MM.1S (cell line): ENCODE measurements at regions not wholly inside any gene's neighbourhood (a gene's known extent, or its start where the extent isn't known, plus 50 kb on each side); places are given as distances from the start of the nearest gene placed in this dataset.

Experiments used
- DNase-seq: peaks from one replicate; pipeline ENCODE4 v3.0.0-alpha.2; 2015
- H2AFZ ChIP-seq: fragments of 300-600 bp; sonication (generic); 2 replicates; pipeline ENCODE4 v1.6.0; 2016; ENCODE audit warnings: antibody characterized with exemption, low read length
- H3F3A ChIP-seq: fragments of 300-600 bp; sonication (generic); 2 replicates; pipeline ENCODE4 v1.6.1; 2016; ENCODE audit warnings: mild to moderate bottlenecking, antibody characterized with exemption, low read length, moderate library complexity, mixed read lengths; ENCODE audit not compliant: insufficient read depth
- H3K27ac ChIP-seq: fragments of 300-600 bp; sonication (generic); 2 replicates; pipeline ENCODE4 v1.5.1; 2016; ENCODE audit warnings: mild to moderate bottlenecking, low read length
- H3K27me3 ChIP-seq: fragments of 300-600 bp; sonication (generic); replicated peaks from 2 replicates; pipeline ENCODE4 v1.6.0; 2016; ENCODE audit warnings: low read length; ENCODE audit not compliant: insufficient read depth
- H3K36me3 ChIP-seq: fragments of 300-600 bp; sonication (generic); replicated peaks from 2 replicates; pipeline ENCODE4 v1.6.1; 2016; ENCODE audit warnings: mild to moderate bottlenecking, low read length, mixed read lengths; ENCODE audit not compliant: insufficient read depth
- H3K4me1 ChIP-seq: fragments of 300-600 bp; sonication (generic); 2 replicates; pipeline ENCODE4 v1.6.1; 2016; ENCODE audit warnings: low read length, mixed read lengths
- H3K4me2 ChIP-seq: fragments of 300-600 bp; sonication (generic); 2 replicates; pipeline ENCODE4 v1.6.0; 2016; ENCODE audit warnings: low read depth, low read length
- H3K4me3 ChIP-seq: fragments of 300-600 bp; sonication (generic); 2 replicates; pipeline ENCODE4 v1.5.1; 2016; ENCODE audit warnings: low read length, mixed read lengths
- H3K79me2 ChIP-seq: fragments of 300-600 bp; sonication (generic); 2 replicates; pipeline ENCODE4 v1.6.1; 2016; ENCODE audit warnings: mixed run types, low read length, mixed read lengths
- H3K9ac ChIP-seq: fragments of 300-600 bp; sonication (generic); 2 replicates; pipeline ENCODE4 v1.6.1; 2016; ENCODE audit warnings: low read length, mixed read lengths
- H3K9me2 ChIP-seq: fragments of 300-600 bp; sonication (generic); replicated peaks from 2 replicates; pipeline ENCODE4 v1.6.1; 2016; ENCODE audit warnings: mild to moderate bottlenecking, low read length, mixed read lengths; ENCODE audit not compliant: insufficient read depth
- H3K9me3 ChIP-seq: fragments of 300-600 bp; sonication (generic); replicated peaks from 2 replicates; pipeline ENCODE4 v1.6.1; 2016; ENCODE audit warnings: mild to moderate bottlenecking, low read length, mixed read lengths; ENCODE audit not compliant: insufficient read depth
- H4K20me1 ChIP-seq: fragments of 300-600 bp; sonication (generic); 2 replicates; pipeline ENCODE4 v1.6.1; 2016; ENCODE audit warnings: mild to moderate bottlenecking, low read length, moderate library complexity, mixed read lengths; ENCODE audit not compliant: insufficient read depth
- EZH2 ChIP-seq: fragments of 300-600 bp; sonication (generic); optimal IDR thresholded peaks from 2 replicates; pipeline ENCODE3; 2017; ENCODE audit warnings: low read depth, mild to moderate bottlenecking, antibody characterized with exemption, low read length, mixed read lengths
- EZH2phosphoT487 ChIP-seq: fragments of 300-600 bp; sonication (generic); IDR thresholded peaks from 2 replicates; pipeline ENCODE4 v1.6.1; 2018; ENCODE audit warnings: antibody characterized with exemption, low read length
- TF ChIP-seq, protein P1 (sequence below): fragments of 300-600 bp; sonication (generic); IDR thresholded peaks from 2 replicates; pipeline ENCODE4 v1.5.1; 2016; ENCODE audit warnings: antibody characterized with exemption, low read length, mixed read lengths

DNA sequence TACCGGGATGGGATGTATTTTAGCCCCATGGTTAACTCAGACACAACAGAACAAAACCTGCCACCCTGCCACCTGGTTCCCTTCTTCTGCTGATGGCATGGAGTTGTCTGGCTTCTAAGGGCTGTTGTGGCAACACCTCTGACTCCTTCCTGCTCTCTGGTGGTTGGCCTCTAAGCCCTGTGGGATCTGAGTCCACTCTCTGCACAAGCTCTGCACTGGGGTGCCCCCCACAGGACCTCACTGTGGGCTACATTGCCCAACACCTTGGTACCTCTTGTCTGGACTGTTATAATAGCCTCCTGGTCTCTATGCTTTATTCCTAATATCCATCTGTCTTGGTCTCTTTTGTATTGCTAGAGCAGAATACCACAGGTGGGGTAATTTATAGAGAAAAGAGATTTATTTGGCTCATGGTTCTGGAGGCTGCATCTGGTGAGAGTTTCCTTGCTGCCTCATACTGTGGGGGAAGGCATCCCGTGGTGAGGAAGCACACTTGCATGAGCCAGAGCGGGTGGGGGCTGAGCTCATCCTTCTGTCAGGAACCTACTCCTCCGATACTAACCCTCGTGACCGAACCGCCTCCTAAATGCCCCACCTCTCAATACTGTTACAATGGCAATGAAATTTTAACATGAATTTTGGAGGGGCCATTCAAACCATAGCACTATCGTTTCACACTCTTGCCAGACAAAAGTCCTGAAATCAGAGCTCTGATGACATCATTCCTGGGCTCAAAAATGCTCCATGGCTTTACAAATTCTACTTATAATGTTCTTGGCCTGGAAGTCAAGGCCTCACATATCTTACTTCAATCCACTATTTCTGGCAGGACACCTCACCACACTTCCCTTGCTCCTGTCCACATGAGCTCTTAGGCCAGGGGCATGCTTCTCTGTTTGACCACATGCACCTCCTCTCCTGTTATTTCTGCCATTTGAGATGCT is 127.2 kb downstream of the PAX1 start:
- H2AFZ ChIP-seq: no peak overlapping the region
- H3K9me3 ChIP-seq: no peaks in the 10 kb centered on the region
- no peak for DNase-seq
- H3K4me3 ChIP-seq: no peak overlapping the region
- H3K4me1 ChIP-seq: no peaks in the 10 kb centered on the region
- H3K4me2 ChIP-seq: no peak overlapping the region
- H3K27me3 ChIP-seq: no peaks in the 10 kb centered on the region
- no peaks in the 10 kb centered on the region for H3K9me2 ChIP-seq
- no peaks in the 10 kb centered on the region for H4K20me1 ChIP-seq
- no peaks in the 10 kb centered on the region for H3K36me3 ChIP-seq
- H3F3A ChIP-seq: no peaks in the 10 kb centered on the region
- no peak for TF ChIP-seq EZH2phosphoT487
- TF ChIP-seq, protein P1, sequence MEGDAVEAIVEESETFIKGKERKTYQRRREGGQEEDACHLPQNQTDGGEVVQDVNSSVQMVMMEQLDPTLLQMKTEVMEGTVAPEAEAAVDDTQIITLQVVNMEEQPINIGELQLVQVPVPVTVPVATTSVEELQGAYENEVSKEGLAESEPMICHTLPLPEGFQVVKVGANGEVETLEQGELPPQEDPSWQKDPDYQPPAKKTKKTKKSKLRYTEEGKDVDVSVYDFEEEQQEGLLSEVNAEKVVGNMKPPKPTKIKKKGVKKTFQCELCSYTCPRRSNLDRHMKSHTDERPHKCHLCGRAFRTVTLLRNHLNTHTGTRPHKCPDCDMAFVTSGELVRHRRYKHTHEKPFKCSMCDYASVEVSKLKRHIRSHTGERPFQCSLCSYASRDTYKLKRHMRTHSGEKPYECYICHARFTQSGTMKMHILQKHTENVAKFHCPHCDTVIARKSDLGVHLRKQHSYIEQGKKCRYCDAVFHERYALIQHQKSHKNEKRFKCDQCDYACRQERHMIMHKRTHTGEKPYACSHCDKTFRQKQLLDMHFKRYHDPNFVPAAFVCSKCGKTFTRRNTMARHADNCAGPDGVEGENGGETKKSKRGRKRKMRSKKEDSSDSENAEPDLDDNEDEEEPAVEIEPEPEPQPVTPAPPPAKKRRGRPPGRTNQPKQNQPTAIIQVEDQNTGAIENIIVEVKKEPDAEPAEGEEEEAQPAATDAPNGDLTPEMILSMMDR: no peak
- H3K79me2 ChIP-seq: no peaks in the 10 kb centered on the region
- H3K9ac ChIP-seq: no peak overlapping the region
- no peak overlapping the region for H3K27ac ChIP-seq

DNA sequence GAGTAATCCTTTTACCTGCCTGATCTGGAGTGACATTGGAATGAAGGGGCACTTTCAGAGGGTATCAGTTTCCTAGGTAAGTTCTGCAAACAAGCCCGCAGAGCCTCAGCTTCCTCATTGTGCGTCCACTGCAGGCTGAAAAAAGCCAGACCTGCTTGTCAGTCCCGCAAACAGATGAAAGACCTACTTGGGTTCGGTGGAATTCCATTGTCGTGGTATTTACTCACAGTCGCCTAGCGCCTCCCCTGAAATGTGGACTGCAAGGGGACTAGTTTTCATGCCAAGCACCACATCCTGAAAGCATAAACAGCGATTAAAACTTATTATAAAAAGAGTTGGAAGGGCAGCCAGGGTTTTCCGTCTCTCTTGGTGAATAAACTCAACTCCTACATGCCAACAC is 121.5 kb downstream of the PAX1 start:
- no peak overlapping the region for H3K9ac ChIP-seq
- no peak overlapping the region for H3K27ac ChIP-seq
- H3K9me3 ChIP-seq: no peaks in the 10 kb centered on the region
- no peaks in the 10 kb centered on the region for H3K9me2 ChIP-seq
- no peaks in the 10 kb centered on the region for H4K20me1 ChIP-seq
- H3K79me2 ChIP-seq: no peaks in the 10 kb centered on the region
- H3K27me3 ChIP-seq: no peaks in the 10 kb centered on the region
- H3K4me3 ChIP-seq: no peak overlapping the region
- TF ChIP-seq, protein P1: no peak
- TF ChIP-seq EZH2phosphoT487 (no peak), EZH2 (no peak)
- no peaks in the 10 kb centered on the region for H3K36me3 ChIP-seq
- no peak overlapping the region for H2AFZ ChIP-seq
- H3K4me2 ChIP-seq: no peak overlapping the region
- H3F3A ChIP-seq: no peaks in the 10 kb centered on the region
- no peaks in the 10 kb centered on the region for H3K4me1 ChIP-seq
- DNase-seq: no peak

DNA sequence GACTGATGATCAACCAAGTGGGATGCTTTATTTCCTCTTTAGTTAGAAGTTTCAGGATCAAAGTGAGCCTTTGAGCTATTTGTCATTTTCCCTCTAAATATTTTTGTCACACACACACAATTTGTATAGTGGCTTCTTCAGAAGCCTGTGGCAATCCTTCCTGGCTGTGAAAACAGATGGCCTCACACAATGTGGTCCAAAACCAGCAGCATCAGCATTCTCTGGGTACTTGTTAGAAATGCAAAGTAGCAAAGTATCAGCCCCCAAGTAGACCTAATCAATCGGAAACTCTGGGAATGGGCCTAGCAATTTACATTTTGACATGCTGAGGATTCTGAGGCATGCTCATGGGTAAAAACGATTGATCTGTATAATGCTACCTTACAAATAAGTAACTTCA is 115.9 kb downstream of the PAX1 start:
- DNase-seq: peak; percentile 29
- H3K4me3 ChIP-seq: no peak overlapping the region
- no peak overlapping the region for H2AFZ ChIP-seq
- H3K4me1 ChIP-seq: no peaks in the 10 kb centered on the region
- TF ChIP-seq, protein P1: no peak
- TF ChIP-seq EZH2 (no peak), EZH2phosphoT487 (no peak)
- no peaks in the 10 kb centered on the region for H3K36me3 ChIP-seq
- no peaks in the 10 kb centered on the region for H3K9me2 ChIP-seq
- H3K9me3 ChIP-seq: no peaks in the 10 kb centered on the region
- H3F3A ChIP-seq: no peaks in the 10 kb centered on the region
- no peaks in the 10 kb centered on the region for H3K79me2 ChIP-seq
- no peak overlapping the region for H3K9ac ChIP-seq
- H3K27me3 ChIP-seq: no peaks in the 10 kb centered on the region
- no peaks in the 10 kb centered on the region for H4K20me1 ChIP-seq
- H3K4me2 ChIP-seq: no peak overlapping the region
- H3K27ac ChIP-seq: no peak overlapping the region
